ENCODE measurements at regions not wholly inside any gene's neighbourhood (a gene's known extent, or its start where the extent isn't known, plus 50 kb on each side); places are given as distances from the start of the nearest gene placed in this dataset.

DNA sequence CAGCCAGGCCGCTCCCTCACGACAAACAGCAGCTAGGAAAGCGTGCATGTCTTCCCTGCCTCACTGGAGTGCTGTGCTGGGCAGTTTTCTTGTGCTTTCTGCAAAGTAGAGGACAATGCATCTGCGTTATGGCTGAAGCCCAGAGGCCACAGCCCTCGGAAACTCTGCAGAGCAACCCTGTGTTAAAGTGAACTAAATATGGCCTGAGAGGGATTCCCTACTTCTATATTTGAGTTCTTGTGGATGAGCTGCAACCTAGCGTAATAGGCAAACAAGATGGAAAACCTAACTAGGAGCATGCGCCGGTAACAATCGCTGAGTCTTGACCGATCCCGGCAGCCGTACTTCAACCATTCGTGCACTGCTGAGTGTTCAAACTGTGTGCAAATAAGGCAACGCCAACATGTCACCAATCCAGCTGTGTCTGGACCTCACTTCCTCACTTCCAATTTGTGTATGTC is 471.9 kb upstream of the HS6ST1 start:
- TF ChIP-seq, protein P1, sequence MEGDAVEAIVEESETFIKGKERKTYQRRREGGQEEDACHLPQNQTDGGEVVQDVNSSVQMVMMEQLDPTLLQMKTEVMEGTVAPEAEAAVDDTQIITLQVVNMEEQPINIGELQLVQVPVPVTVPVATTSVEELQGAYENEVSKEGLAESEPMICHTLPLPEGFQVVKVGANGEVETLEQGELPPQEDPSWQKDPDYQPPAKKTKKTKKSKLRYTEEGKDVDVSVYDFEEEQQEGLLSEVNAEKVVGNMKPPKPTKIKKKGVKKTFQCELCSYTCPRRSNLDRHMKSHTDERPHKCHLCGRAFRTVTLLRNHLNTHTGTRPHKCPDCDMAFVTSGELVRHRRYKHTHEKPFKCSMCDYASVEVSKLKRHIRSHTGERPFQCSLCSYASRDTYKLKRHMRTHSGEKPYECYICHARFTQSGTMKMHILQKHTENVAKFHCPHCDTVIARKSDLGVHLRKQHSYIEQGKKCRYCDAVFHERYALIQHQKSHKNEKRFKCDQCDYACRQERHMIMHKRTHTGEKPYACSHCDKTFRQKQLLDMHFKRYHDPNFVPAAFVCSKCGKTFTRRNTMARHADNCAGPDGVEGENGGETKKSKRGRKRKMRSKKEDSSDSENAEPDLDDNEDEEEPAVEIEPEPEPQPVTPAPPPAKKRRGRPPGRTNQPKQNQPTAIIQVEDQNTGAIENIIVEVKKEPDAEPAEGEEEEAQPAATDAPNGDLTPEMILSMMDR (IDR thresholded peaks at IDR 0.05): no peak
- TF ChIP-seq POLR2AphosphoS5 (IDR thresholded peaks at IDR 0.05) (no peak), EP300 (IDR thresholded peaks at IDR 0.05) (no peak), POLR2A (IDR thresholded peaks at IDR 0.05) (no peak)

All from gastroesophageal sphincter (tissue), 3 donors.